Neural crest cell (in vitro differentiated cells): ENCODE measurements at regions not wholly inside any gene's neighbourhood (a gene's known extent, or its start where the extent isn't known, plus 50 kb on each side); places are given as distances from the start of the nearest gene placed in this dataset.
"Not testable (repeated sequence)": the region's sequence is repeated elsewhere in the genome, so short reads cannot be mapped to it uniquely, and the experiment has no call there.

Source experiments
- DNase-seq: peaks from one replicate; pipeline ENCODE4 v3.0.0; 2021; ENCODE audit warnings: low read depth, mixed read lengths, low spot score
- H3K27ac Mint-ChIP-seq: one replicate; pipeline ENCODE4 v1.8.0; 2021; ENCODE audit warnings: mild to moderate bottlenecking, mixed read lengths; ENCODE audit not compliant: unreplicated experiment
- H3K27me3 Mint-ChIP-seq: 2 replicates; pipeline ENCODE4 v1.8.0; 2021; ENCODE audit warnings: low read depth, mild to moderate bottlenecking, mixed read lengths
- H3K36me3 Mint-ChIP-seq: 2 replicates; pipeline ENCODE4 v1.8.0; 2021; ENCODE audit warnings: low read depth, mild to moderate bottlenecking, mixed read lengths
- H3K4me1 Mint-ChIP-seq: 2 replicates; pipeline ENCODE4 v1.8.0; 2021; ENCODE audit warnings: mixed read lengths
- H3K4me3 Mint-ChIP-seq: one replicate; pipeline ENCODE4 v1.8.0; 2021; ENCODE audit warnings: mild to moderate bottlenecking, mixed read lengths
- H3K9me3 Mint-ChIP-seq: 2 replicates; pipeline ENCODE4 v1.8.0; 2021; ENCODE audit warnings: mixed read lengths
- TF ChIP-seq, protein P1 (sequence below): fragments of 200-600 bp; sonication (generic); conservative IDR thresholded peaks from 2 replicates; pipeline ENCODE4 v1.5.0; 2021; ENCODE audit warnings: antibody characterized with exemption, mild to moderate bottlenecking

DNA sequence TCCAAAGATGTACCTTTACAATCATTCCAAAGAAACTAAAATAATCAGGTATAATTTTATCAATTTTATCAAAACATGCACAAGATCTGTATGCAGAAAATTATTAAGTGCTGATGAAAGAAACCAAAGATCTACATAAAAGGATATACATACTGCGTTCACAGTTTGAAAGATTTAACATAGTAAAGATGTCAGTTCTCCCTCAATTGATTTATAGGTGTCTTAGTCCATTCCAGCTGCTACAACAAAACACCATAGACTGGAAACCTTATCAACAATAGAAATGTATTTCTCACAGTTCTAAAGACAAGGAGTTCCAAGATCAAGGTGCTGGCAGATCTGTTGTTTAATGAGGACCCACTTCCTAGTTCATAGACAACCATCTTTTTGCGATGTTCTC is 189.0 kb upstream of the CCDC54 start:
- TF ChIP-seq, protein P1, sequence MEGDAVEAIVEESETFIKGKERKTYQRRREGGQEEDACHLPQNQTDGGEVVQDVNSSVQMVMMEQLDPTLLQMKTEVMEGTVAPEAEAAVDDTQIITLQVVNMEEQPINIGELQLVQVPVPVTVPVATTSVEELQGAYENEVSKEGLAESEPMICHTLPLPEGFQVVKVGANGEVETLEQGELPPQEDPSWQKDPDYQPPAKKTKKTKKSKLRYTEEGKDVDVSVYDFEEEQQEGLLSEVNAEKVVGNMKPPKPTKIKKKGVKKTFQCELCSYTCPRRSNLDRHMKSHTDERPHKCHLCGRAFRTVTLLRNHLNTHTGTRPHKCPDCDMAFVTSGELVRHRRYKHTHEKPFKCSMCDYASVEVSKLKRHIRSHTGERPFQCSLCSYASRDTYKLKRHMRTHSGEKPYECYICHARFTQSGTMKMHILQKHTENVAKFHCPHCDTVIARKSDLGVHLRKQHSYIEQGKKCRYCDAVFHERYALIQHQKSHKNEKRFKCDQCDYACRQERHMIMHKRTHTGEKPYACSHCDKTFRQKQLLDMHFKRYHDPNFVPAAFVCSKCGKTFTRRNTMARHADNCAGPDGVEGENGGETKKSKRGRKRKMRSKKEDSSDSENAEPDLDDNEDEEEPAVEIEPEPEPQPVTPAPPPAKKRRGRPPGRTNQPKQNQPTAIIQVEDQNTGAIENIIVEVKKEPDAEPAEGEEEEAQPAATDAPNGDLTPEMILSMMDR = no peak
- Mint-ChIP-seq H3K27ac (no peak overlapping the region), H3K4me1 (no peaks in the 10 kb centered on the region), H3K9me3 (no peaks in the 10 kb centered on the region), H3K36me3 (no peaks in the 10 kb centered on the region), H3K27me3 (no peaks in the 10 kb centered on the region), H3K4me3 (no peak overlapping the region)
- no peak for DNase-seq

DNA sequence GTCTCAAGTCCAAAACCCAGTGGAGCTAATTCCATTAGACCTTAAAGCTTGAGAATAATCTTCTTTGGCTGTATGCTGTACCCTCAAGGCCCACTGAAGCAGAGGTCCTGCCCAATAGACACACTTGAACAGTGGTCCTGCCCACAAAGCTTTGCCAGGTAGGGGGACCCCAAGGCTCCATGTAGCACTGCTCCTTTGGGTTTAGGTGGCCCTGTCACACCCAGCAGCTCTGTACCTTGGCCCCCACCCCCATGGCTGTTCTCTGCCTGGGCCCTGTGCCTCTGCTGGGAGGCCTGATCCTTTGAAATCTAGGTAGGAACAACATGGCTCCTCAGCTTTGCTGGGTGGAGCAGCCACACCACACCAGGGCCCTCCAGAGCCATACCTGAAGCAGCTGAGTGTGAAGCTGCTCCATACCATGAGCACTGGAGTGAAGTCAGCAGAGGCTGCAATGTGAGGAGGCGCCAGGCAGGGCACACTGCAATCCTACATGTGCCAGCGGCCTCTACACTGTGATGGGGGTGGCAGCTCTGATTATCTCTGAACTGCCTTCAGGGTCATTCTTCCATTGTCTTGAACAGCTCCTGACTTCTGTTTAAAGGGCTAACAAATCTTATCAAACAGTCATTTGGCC is 188.0 kb upstream of the CCDC54 start:
- Mint-ChIP-seq H3K36me3 (no peaks in the 10 kb centered on the region), H3K4me1 (no peaks in the 10 kb centered on the region), H3K27me3 (no peaks in the 10 kb centered on the region), H3K4me3 (no peak overlapping the region), H3K9me3 (no peaks in the 10 kb centered on the region), H3K27ac (no peak overlapping the region)
- TF ChIP-seq, protein P1 = no peak
- DNase-seq = no peak

- no peaks in the 10 kb centered on the region for H3K36me3 Mint-ChIP-seq
- no peaks in the 10 kb centered on the region for H3K4me1 Mint-ChIP-seq
- H3K27ac Mint-ChIP-seq = no peak overlapping the region
- H3K4me3 Mint-ChIP-seq = no peak overlapping the region
- no peaks in the 10 kb centered on the region for H3K9me3 Mint-ChIP-seq
- no peak for DNase-seq
- TF ChIP-seq, protein P1 = no peak
- no peaks in the 10 kb centered on the region for H3K27me3 Mint-ChIP-seq
Observed at GRCh38 chr3:107193116-107193515, 184.1 kb upstream of the CCDC54 start.

GRCh38 chr3:107198581-107199181 is 178.6 kb upstream of the CCDC54 start:
- no peak overlapping the region for H3K27ac Mint-ChIP-seq

DNA sequence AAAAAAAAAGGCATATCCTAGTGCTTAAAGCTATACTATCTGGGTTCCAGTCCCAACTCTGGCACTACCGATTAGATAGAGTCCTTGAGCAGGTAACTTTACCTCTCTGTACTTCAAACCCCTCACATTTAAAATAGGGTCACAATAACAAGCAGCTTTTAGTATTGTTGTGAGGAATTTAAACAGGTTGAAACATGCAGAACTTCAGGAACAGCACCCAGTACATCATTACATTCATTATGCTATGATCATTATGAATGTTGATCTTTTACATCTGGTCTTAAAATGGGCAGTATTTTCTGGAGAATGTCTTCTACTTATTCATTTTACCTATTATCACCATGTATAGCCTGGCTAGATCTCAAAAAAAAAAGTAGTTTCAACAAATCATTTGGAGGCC is 176.1 kb upstream of the CCDC54 start:
- H3K4me3 Mint-ChIP-seq = no peak overlapping the region
- H3K27me3 Mint-ChIP-seq = no peaks in the 10 kb centered on the region
- no peak for DNase-seq
- TF ChIP-seq, protein P1 = no peak
- H3K27ac Mint-ChIP-seq = no peak overlapping the region
- H3K36me3 Mint-ChIP-seq = no peaks in the 10 kb centered on the region
- H3K4me1 Mint-ChIP-seq = peaks cover 5% of the 10 kb centered on the region
- no peaks in the 10 kb centered on the region for H3K9me3 Mint-ChIP-seq

More at GRCh38 chr3:107198581-107199181, 178.6 kb upstream of the CCDC54 start:
- TF ChIP-seq, protein P1 = no peak
- Mint-ChIP-seq H3K4me3 (no peak overlapping the region), H3K4me1 (peaks cover 5% of the 10 kb centered on the region), H3K36me3 (no peaks in the 10 kb centered on the region), H3K27me3 (no peaks in the 10 kb centered on the region), H3K9me3 (no peaks in the 10 kb centered on the region)
- DNase-seq = no peak

DNA sequence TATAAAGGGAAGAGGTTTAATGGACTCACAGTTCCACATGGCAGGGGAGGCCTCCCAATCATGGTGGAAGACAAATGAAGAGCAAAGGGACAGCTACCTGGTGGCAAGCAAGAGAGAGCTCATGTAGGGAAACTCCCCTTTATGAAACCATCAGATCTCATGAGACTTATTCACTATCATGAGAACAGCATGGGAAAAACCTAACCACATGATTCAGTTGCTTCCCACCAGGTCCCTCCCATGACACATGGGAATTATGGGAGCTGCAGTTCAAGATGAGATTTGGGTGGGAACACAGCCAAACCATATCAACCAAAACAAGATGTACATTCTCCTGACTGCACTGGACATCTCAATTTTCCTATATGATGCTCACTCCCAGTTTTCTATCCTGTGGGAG is 174.4 kb upstream of the CCDC54 start:
- H3K27ac Mint-ChIP-seq, H3K4me3 Mint-ChIP-seq, DNase-seq, H3K9me3 Mint-ChIP-seq, H3K27me3 Mint-ChIP-seq, H3K36me3 Mint-ChIP-seq: not testable (repeated sequence)
- H3K4me1 Mint-ChIP-seq = peaks cover 12% of the 10 kb centered on the region
